ENCODE measurements at regions not wholly inside any gene's neighbourhood (a gene's known extent, or its start where the extent isn't known, plus 50 kb on each side); places are given as distances from the start of the nearest gene placed in this dataset.

- no peak for DNase-seq
Measured at GRCh38 chr20:58138395-58138794, 90.1 kb downstream of the ANKRD60 start.

- no peak for DNase-seq
Measured at GRCh38 chr20:58137651-58138265, 90.7 kb downstream of the ANKRD60 start.

- DNase-seq = no peak
Measured at GRCh38 chr20:58137236-58137635, 91.2 kb downstream of the ANKRD60 start.

- no peak for DNase-seq
Measured at GRCh38 chr20:58136149-58136484, 92.3 kb downstream of the ANKRD60 start.

- DNase-seq = no peak
Measured at GRCh38 chr20:58135441-58136148, 92.9 kb downstream of the ANKRD60 start.

GRCh38 chr20:58133020-58133808 lies 95.2 kb downstream of the ANKRD60 start:
- no peak for DNase-seq

GRCh38 chr20:58131551-58132142 lies 96.8 kb downstream of the ANKRD60 start:
- DNase-seq = no peak

- no peak for DNase-seq
Measured at GRCh38 chr20:58131151-58131550, 97.3 kb downstream of the ANKRD60 start.

GRCh38 chr20:58130581-58130980 lies 97.9 kb downstream of the ANKRD60 start:
- DNase-seq = no peak

GRCh38 chr20:58130156-58130555 lies 98.3 kb downstream of the ANKRD60 start:
- no peak for DNase-seq

GRCh38 chr20:58129721-58130151 lies 98.7 kb downstream of the ANKRD60 start:
- DNase-seq = no peak

GRCh38 chr20:58128635-58129625 lies 99.5 kb downstream of the ANKRD60 start:
- DNase-seq = no peak

- DNase-seq = no peak
Measured at GRCh38 chr20:58127701-58128111, 100.7 kb downstream of the ANKRD60 start.

- no peak for DNase-seq
Measured at GRCh38 chr20:58125726-58126125, 102.7 kb downstream of the ANKRD60 start.

- no peak for DNase-seq
Measured at GRCh38 chr20:58117944-58118343, 110.5 kb downstream of the ANKRD60 start.

- no peak for DNase-seq
Measured at GRCh38 chr20:58116505-58116904, 111.9 kb downstream of the ANKRD60 start.

GRCh38 chr20:58113716-58114115 lies 114.7 kb downstream of the ANKRD60 start:
- no peak for DNase-seq

- DNase-seq = no peak
Measured at GRCh38 chr20:58112017-58112781, 116.3 kb downstream of the ANKRD60 start.

- DNase-seq = no peak
Measured at GRCh38 chr20:58111310-58112016, 117.0 kb downstream of the ANKRD60 start.

- no peak for DNase-seq
Measured at GRCh38 chr20:58109918-58110635, 118.4 kb downstream of the ANKRD60 start.
